PC-9 (cell line): ENCODE measurements at regions not wholly inside any gene's neighbourhood (a gene's known extent, or its start where the extent isn't known, plus 50 kb on each side); places are given as distances from the start of the nearest gene placed in this dataset.

Experiments
- BruUV-seq: library from RNA; stranded (reverse); fragments of 400-500 nt; replicated peaks from 2 replicates; lab custom pipeline; 2021; lab: Mats Ljungman, UMichigan
- CTCF ChIA-PET: fragments of 300-600 bp; sonication (Branson Sonifier 250); formaldehyde crosslinking; loops from one replicate; lab custom pipeline; 2022; ENCODE audit warnings: antibody characterized with exemption; lab: Charles Lee
- POLR2A ChIA-PET: fragments of 300-600 bp; sonication (Branson Sonifier 250); formaldehyde crosslinking; loops from one replicate; lab custom pipeline; 2022; ENCODE audit warnings: antibody characterized with exemption; ENCODE audit not compliant: unreplicated experiment; lab: Charles Lee
- DNase-seq, 2 experiments: peaks; one replicate each; pipeline versions ENCODE4 v3.0.0 to v3.0.0-alpha.2; 2015 to 2022; ENCODE audit warnings: mixed read lengths in 1 of 2
- H2AFZ ChIP-seq: fragments of 200-600 bp; sonication (generic); 2 replicates; pipeline ENCODE4 v1.8.1; 2017; ENCODE audit warnings: antibody characterized with exemption
- H3F3A ChIP-seq: fragments of 200-600 bp; sonication (generic); 2 replicates; pipeline ENCODE4 v1.8.1; 2017; ENCODE audit warnings: antibody characterized with exemption, mild to moderate bottlenecking, low read depth; ENCODE audit not compliant: insufficient read depth
- H3K27ac ChIP-seq: fragments of 200-600 bp; sonication (generic); 2 replicates; pipeline ENCODE4 v1.6.1; 2016; ENCODE audit warnings: mixed run types
- H3K27me3 ChIP-seq: fragments of 200-600 bp; sonication (generic); 2 replicates; pipeline ENCODE4 v1.6.1; 2016; ENCODE audit warnings: low read depth, mixed run types; ENCODE audit not compliant: insufficient read depth
- H3K36me3 ChIP-seq: fragments of 200-600 bp; sonication (generic); 2 replicates; pipeline ENCODE4 v1.6.1; 2016; ENCODE audit warnings: low read depth, mixed run types
- H3K4me1 ChIP-seq: fragments of 200-600 bp; sonication (generic); replicated peaks from 2 replicates; pipeline ENCODE4 v1.6.1; 2016; ENCODE audit warnings: mixed run types; ENCODE audit not compliant: insufficient read depth
- H3K4me2 ChIP-seq: fragments of 200-600 bp; sonication (generic); 2 replicates; pipeline ENCODE4 v1.6.1; 2017; ENCODE audit warnings: mixed run types
- H3K4me3 ChIP-seq: fragments of 200-600 bp; sonication (generic); 2 replicates; pipeline ENCODE4 v1.6.1; 2016; ENCODE audit warnings: mixed run types
- H3K79me2 ChIP-seq: fragments of 200-600 bp; sonication (generic); 2 replicates; pipeline ENCODE4 v1.6.1; 2017; ENCODE audit warnings: low read depth, mixed run types
- H3K9me2 ChIP-seq: fragments of 200-600 bp; sonication (generic); 2 replicates; pipeline ENCODE4 v1.8.1; 2017; ENCODE audit warnings: mild to moderate bottlenecking; ENCODE audit not compliant: insufficient read depth
- H3K9me3 ChIP-seq: fragments of 200-600 bp; sonication (generic); 2 replicates; pipeline ENCODE4 v1.8.1; 2016; ENCODE audit warnings: low read depth; ENCODE audit not compliant: insufficient read depth
- H4K20me1 ChIP-seq: fragments of 200-600 bp; sonication (generic); 2 replicates; pipeline ENCODE4 v1.8.1; 2017; ENCODE audit not compliant: insufficient read depth
- CTCF ChIP-seq: fragments of 200-600 bp; sonication (generic); conservative IDR thresholded peaks from 2 replicates; pipeline ENCODE4 v1.6.1; 2017; ENCODE audit warnings: mixed run types, antibody characterized with exemption, mild to moderate bottlenecking, moderate library complexity
- EZH2 ChIP-seq: fragments of 200-600 bp; sonication (generic); IDR thresholded peaks from 2 replicates; pipeline ENCODE4 v1.8.0; 2017; ENCODE audit warnings: antibody characterized with exemption, low read depth
- intact Hi-C: fragments of 100-400 bp; cut with micrococcal nuclease; formaldehyde crosslinking; loops from one replicate; pipeline ENCODE4 v1.10.0; 2022; ENCODE audit not compliant: unreplicated experiment

- no peak overlapping the region for H2AFZ ChIP-seq
- no peak overlapping the region for H3K4me3 ChIP-seq
- POLR2A ChIA-PET = no interaction called here
- no peaks in the 10 kb centered on the region for H3K36me3 ChIP-seq
- intact Hi-C loops = no loop called here
- no peak overlapping the region for H3K27ac ChIP-seq
- no peaks in the 10 kb centered on the region for H3K27me3 ChIP-seq
- no peaks in the 10 kb centered on the region for H3K9me2 ChIP-seq
- no TSS peak for BruUV-seq
- 0 out of 2 replicates have a peak, but pooled peaks cover 4% of the 10 kb centered on the region for H3K4me1 ChIP-seq
- no peaks in the 10 kb centered on the region for H3K79me2 ChIP-seq
- no peak for DNase-seq
- no peak overlapping the region for H3K4me2 ChIP-seq
- H3F3A ChIP-seq = no peaks in the 10 kb centered on the region; the same call in 1 of the 2 replicates
- H4K20me1 ChIP-seq = no peaks in the 10 kb centered on the region
- CTCF ChIA-PET = no interaction called here
- no peak for TF ChIP-seq EZH2
- no peak for TF ChIP-seq CTCF
- no peaks in the 10 kb centered on the region for H3K9me3 ChIP-seq
These were observed 566.4 kb downstream of the PPARGC1A start for GRCh38 chr4:23323436-23323835.

DNA sequence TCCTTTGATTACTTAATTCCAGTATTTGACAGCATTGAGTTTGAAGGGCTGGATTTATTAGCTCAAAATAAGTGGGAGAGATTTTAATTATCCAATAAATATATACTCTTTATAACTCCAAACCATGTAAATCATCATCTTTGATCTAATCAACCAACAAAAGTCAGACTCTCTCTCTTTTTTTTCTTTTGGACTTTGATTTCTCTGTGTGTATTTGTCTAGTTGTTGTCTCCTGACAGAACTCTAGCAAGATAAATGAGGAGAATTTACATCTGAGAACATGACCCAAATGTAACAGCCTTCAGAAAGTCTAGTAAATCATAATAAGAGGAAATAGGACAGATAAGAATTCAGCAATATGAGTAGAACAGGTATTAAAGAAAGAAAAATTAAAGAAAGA lies 567.1 kb downstream of the PPARGC1A start:
- no peaks in the 10 kb centered on the region for H3K9me3 ChIP-seq
- BruUV-seq = no TSS peak
- no peak overlapping the region for H3K4me2 ChIP-seq
- intact Hi-C loops = no loop called here
- H3K27me3 ChIP-seq = no peaks in the 10 kb centered on the region
- no peaks in the 10 kb centered on the region; the same call in 1 of the 2 replicates for H3F3A ChIP-seq
- H3K36me3 ChIP-seq = no peaks in the 10 kb centered on the region
- no peak overlapping the region for H2AFZ ChIP-seq
- H3K4me1 ChIP-seq = 0 out of 2 replicates have a peak, but pooled peaks cover 4% of the 10 kb centered on the region
- H3K9me2 ChIP-seq = no peaks in the 10 kb centered on the region
- TF ChIP-seq EZH2 (no peak), CTCF (no peak)
- H3K79me2 ChIP-seq = no peaks in the 10 kb centered on the region
- no peak for DNase-seq
- CTCF ChIA-PET = no interaction called here
- H3K27ac ChIP-seq = no peak overlapping the region
- POLR2A ChIA-PET = no interaction called here
- H4K20me1 ChIP-seq = no peaks in the 10 kb centered on the region
- H3K4me3 ChIP-seq = no peak overlapping the region

- ChIA-PET CTCF (interaction anchor here (0.6 kb wide), 1 partner anchor 22 kb away, joined by 3 read pairs; no protein-coding TSS in a partner anchor), POLR2A (no interaction called here)
- intact Hi-C loops = no loop called here
These were observed 568.8 kb downstream of the PPARGC1A start for GRCh38 chr4:23320931-23321587.

More at GRCh38 chr4:23320931-23321587, 568.8 kb downstream of the PPARGC1A start:
- Histone ChIP-seq H3K9me3 (no peaks in the 10 kb centered on the region), H2AFZ (no peak overlapping the region), H3F3A (no peaks in the 10 kb centered on the region; the same call in 1 of the 2 replicates), H3K79me2 (no peaks in the 10 kb centered on the region), H4K20me1 (no peaks in the 10 kb centered on the region), H3K27me3 (no peaks in the 10 kb centered on the region), H3K36me3 (no peaks in the 10 kb centered on the region), H3K4me2 (no peak overlapping the region), H3K9me2 (no peaks in the 10 kb centered on the region), H3K4me3 (no peak overlapping the region), H3K4me1 (0 out of 2 replicates have a peak, but pooled peaks cover 4% of the 10 kb centered on the region), H3K27ac (no peak overlapping the region)
- no TSS peak for BruUV-seq
- no peak for TF ChIP-seq CTCF
- no peak for TF ChIP-seq EZH2
- DNase-seq = no peak
